CD4-positive, alpha-beta T cell (primary cell): ENCODE measurements at regions not wholly inside any gene's neighbourhood (a gene's known extent, or its start where the extent isn't known, plus 50 kb on each side); places are given as distances from the start of the nearest gene placed in this dataset.
"Not testable (repeated sequence)": the region's sequence is repeated elsewhere in the genome, so short reads cannot be mapped to it uniquely, and the experiment has no call there.

ENCODE experiments used
- ATAC-seq: fragments of 200-7000 bp; cut with Tn5 transposase; one replicate; pipeline ENCODE4 v1.10.0; 2022; ENCODE audit warnings: mild to moderate bottlenecking; ENCODE audit not compliant: poor library complexity
- CTCF ChIA-PET: fragments of 350-600 bp; sonication (Branson Sonifier 250); formaldehyde crosslinking; loops from one replicate; lab custom pipeline; 2021; ENCODE audit warnings: antibody characterized with exemption, inconsistent platforms; lab: Charles Lee
- POLR2A ChIA-PET: fragments of 350-600 bp; sonication (Branson Sonifier 250); formaldehyde crosslinking; loops from one replicate; lab custom pipeline; 2021; ENCODE audit warnings: antibody characterized with exemption, inconsistent platforms; lab: Charles Lee
- DNase-seq, 14 experiments: peaks; one replicate each; pipeline ENCODE4 v3.0.0-alpha.2; 2013 to 2020; ENCODE audit warnings: mixed read lengths in 2 of 14
- H3K27ac ChIP-seq, 2 donors: one replicate each; pipeline versions ENCODE4 v1.5.1 to v1.7.0; 2013; ENCODE audit warnings: low read length in 2 of 2, low read depth in 1 of 2, mild to moderate bottlenecking in 1 of 2
- H3K27me3 ChIP-seq, 2 experiments: 1 replicate in 1 of 2; 2 replicates in 1 of 2; pipeline versions ENCODE4 v1.6.1 to v1.7.0; 2013; ENCODE audit warnings: low read length in 2 of 2, control low read depth in 1 of 2, mild to moderate bottlenecking in 1 of 2, moderate library complexity in 1 of 2; ENCODE audit not compliant: insufficient read depth in 2 of 2, control insufficient read depth in 1 of 2
- H3K36me3 ChIP-seq: one replicate; pipeline ENCODE4 v1.6.1; 2013; ENCODE audit warnings: low read length, control low read depth; ENCODE audit not compliant: insufficient read depth
- H3K4me1 ChIP-seq: one replicate; pipeline ENCODE4 v1.6.1; 2013; ENCODE audit warnings: low read length, control low read depth; ENCODE audit not compliant: insufficient read depth
- H3K4me3 ChIP-seq: one replicate; pipeline ENCODE4 v1.5.1; 2013; ENCODE audit warnings: mild to moderate bottlenecking, low read length, moderate library complexity
- H3K9me3 ChIP-seq, 2 experiments: 1 replicate in 1 of 2; 2 replicates in 1 of 2; pipeline versions ENCODE4 v1.6.1 to v1.7.0; 2013; ENCODE audit warnings: low read length in 2 of 2, mild to moderate bottlenecking in 2 of 2, control low read depth in 1 of 2, moderate library complexity in 1 of 2; ENCODE audit not compliant: control insufficient read depth in 1 of 2, insufficient read depth in 1 of 2
- H3K27ac Mint-ChIP-seq: one replicate; pipeline ENCODE4 v1.8.0; 2020; ENCODE audit warnings: mixed read lengths
- H3K27me3 Mint-ChIP-seq: one replicate; pipeline ENCODE4 v1.8.0; 2021; ENCODE audit warnings: mixed read lengths
- H3K36me3 Mint-ChIP-seq: one replicate; pipeline ENCODE4 v1.8.0; 2021; ENCODE audit warnings: low read depth, mixed read lengths
- H3K4me1 Mint-ChIP-seq: one replicate; pipeline ENCODE4 v1.8.0; 2021; ENCODE audit warnings: low read depth, mixed read lengths
- H3K4me3 Mint-ChIP-seq: one replicate; pipeline ENCODE4 v1.8.0; 2020; ENCODE audit warnings: mild to moderate bottlenecking, mixed read lengths
- H3K9me3 Mint-ChIP-seq: one replicate; pipeline ENCODE4 v1.8.0; 2020; ENCODE audit warnings: mixed read lengths
- CTCF ChIP-seq: fragments of 200-600 bp; IDR thresholded peaks from one replicate; pipeline ENCODE4 v1.8.0; 2022; ENCODE audit warnings: antibody characterized with exemption, mild to moderate bottlenecking
- intact Hi-C, 2 experiments: fragments of 100-400 bp; cut with DNase I in 1 of 2; cut with micrococcal nuclease in 1 of 2; formaldehyde crosslinking; loops; one replicate each; pipeline versions ENCODE4 v1.15.1 to v1.9.0; 2023 to 2025; cut with DNase I, micrococcal nuclease

- Histone ChIP-seq H3K9me3 (no peaks in the 10 kb centered on the region), H3K27me3 (no peaks in the 10 kb centered on the region), H3K36me3 (no peaks in the 10 kb centered on the region), H3K4me3 (no peak overlapping the region), H3K4me1 (no peaks in the 10 kb centered on the region), H3K27ac (no peak overlapping the region)
- Mint-ChIP-seq H3K9me3 (no peaks in the 10 kb centered on the region), H3K4me1 (no peaks in the 10 kb centered on the region), H3K27me3 (no peaks in the 10 kb centered on the region), H3K4me3 (no peak overlapping the region), H3K36me3 (peaks cover 4% of the 10 kb centered on the region), H3K27ac (no peak overlapping the region)
- intact Hi-C loops, result no loop called here
- no peak for TF ChIP-seq CTCF
- DNase-seq (no peak), ATAC-seq (no peak)
- ChIA-PET POLR2A (no interaction called here), CTCF (no interaction called here)
Measured at GRCh38 chr11:66782726-66783125, 53.7 kb upstream of the SPTBN2 start.

GRCh38 chr11:66779651-66780050 lies 50.6 kb upstream of the SPTBN2 start:
- H3K36me3 Mint-ChIP-seq, H3K9me3 ChIP-seq, H3K27ac Mint-ChIP-seq, H3K4me3 ChIP-seq, H3K27me3 Mint-ChIP-seq, POLR2A ChIA-PET, DNase-seq, H3K36me3 ChIP-seq, CTCF ChIA-PET, H3K27ac ChIP-seq, ATAC-seq, H3K27me3 ChIP-seq, H3K4me1 ChIP-seq, H3K4me1 Mint-ChIP-seq, H3K4me3 Mint-ChIP-seq, H3K9me3 Mint-ChIP-seq, intact Hi-C loops: not testable (repeated sequence)
